ENCODE measurements at regions not wholly inside any gene's neighbourhood (a gene's known extent, or its start where the extent isn't known, plus 50 kb on each side); places are given as distances from the start of the nearest gene placed in this dataset.

DNA sequence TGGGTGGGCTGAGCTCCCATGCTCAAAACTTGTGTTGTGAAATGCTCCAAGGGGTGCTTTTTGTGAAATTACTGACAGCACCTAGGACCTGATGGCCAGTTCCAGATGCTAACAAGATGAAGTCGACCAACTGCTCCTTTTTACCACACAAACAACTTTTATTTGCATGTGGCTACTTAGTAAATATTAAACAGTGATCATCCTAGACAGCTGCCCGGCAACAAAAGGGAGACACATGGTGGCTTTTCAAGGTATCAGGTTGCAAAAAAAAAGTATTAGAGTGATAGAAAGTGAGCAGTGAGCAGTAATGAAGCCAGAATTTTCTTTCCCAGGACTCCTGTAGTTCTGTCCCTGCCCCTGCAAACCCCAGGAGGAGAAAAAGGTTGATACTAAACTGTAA lies 118.5 kb downstream of the RPIA start (continued):
- no peak for TF ChIP-seq TCF7L2 (IDR thresholded peaks at IDR 0.05; ENCODE audit: borderline replicate concordance, extremely low read depth, insufficient read depth, insufficient read length)
- TF ChIP-seq POLR2A (IDR thresholded peaks at IDR 0.05; ENCODE audit: borderline replicate concordance, extremely low read depth, insufficient read depth, insufficient read length) = no peak

- no peak overlapping the region for H2AFZ ChIP-seq (ENCODE audit: low read depth, low read length, poor library complexity, severe bottlenecking)
- no TSS peak for BruUV-seq (replicated peaks)
- H4K20me1 ChIP-seq (ENCODE audit: insufficient read depth) = no peaks in the 10 kb centered on the region
- intact Hi-C loops (cut with micrococcal nuclease) = no loop called here
- TF ChIP-seq POLR2A (IDR thresholded peaks at IDR 0.05; ENCODE audit: borderline replicate concordance, extremely low read depth, insufficient read depth, insufficient read length) (no peak), CEBPB (IDR thresholded peaks at IDR 0.05; ENCODE audit: low read depth) (no peak), SP1 (IDR thresholded peaks at IDR 0.05; ENCODE audit: low read depth) (no peak), JUND (IDR thresholded peaks at IDR 0.05) (no peak), ATF3 (IDR thresholded peaks at IDR 0.05) (no peak), TCF7L2 (IDR thresholded peaks at IDR 0.05; ENCODE audit: borderline replicate concordance, extremely low read depth, insufficient read depth, insufficient read length) (no peak), POLR2AphosphoS5 (IDR thresholded peaks at IDR 0.05; ENCODE audit: low read depth, low read length) (no peak), ZFX (IDR thresholded peaks at IDR 0.05) (no peak), ELF1 (IDR thresholded peaks at IDR 0.05; ENCODE audit: borderline replicate concordance, low read depth) (no peak), ZNF274 (IDR thresholded peaks at IDR 0.05; ENCODE audit: low read depth, low read length) (no peak), EZH2phosphoT487 (IDR thresholded peaks at IDR 0.05; ENCODE audit: borderline replicate concordance) (no peak), SIN3A (IDR thresholded peaks at IDR 0.05; ENCODE audit: low read depth) (no peak), RAD21 (IDR thresholded peaks at IDR 0.05; ENCODE audit: low read depth) (no peak), YY1 (IDR thresholded peaks at IDR 0.05; ENCODE audit: extremely low read depth, insufficient replicate concordance, low read depth, low read length) (no peak)
- TF ChIP-seq, protein P1, sequence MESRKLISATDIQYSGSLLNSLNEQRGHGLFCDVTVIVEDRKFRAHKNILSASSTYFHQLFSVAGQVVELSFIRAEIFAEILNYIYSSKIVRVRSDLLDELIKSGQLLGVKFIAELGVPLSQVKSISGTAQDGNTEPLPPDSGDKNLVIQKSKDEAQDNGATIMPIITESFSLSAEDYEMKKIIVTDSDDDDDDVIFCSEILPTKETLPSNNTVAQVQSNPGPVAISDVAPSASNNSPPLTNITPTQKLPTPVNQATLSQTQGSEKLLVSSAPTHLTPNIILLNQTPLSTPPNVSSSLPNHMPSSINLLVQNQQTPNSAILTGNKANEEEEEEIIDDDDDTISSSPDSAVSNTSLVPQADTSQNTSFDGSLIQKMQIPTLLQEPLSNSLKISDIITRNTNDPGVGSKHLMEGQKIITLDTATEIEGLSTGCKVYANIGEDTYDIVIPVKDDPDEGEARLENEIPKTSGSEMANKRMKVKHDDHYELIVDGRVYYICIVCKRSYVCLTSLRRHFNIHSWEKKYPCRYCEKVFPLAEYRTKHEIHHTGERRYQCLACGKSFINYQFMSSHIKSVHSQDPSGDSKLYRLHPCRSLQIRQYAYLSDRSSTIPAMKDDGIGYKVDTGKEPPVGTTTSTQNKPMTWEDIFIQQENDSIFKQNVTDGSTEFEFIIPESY (IDR thresholded peaks at IDR 0.05; ENCODE audit: extremely low read depth, insufficient replicate concordance, low read length) = no peak
- TF ChIP-seq, protein P2, sequence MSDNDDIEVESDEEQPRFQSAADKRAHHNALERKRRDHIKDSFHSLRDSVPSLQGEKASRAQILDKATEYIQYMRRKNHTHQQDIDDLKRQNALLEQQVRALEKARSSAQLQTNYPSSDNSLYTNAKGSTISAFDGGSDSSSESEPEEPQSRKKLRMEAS (IDR thresholded peaks at IDR 0.05) = no peak
- TF ChIP-seq, protein P3, sequence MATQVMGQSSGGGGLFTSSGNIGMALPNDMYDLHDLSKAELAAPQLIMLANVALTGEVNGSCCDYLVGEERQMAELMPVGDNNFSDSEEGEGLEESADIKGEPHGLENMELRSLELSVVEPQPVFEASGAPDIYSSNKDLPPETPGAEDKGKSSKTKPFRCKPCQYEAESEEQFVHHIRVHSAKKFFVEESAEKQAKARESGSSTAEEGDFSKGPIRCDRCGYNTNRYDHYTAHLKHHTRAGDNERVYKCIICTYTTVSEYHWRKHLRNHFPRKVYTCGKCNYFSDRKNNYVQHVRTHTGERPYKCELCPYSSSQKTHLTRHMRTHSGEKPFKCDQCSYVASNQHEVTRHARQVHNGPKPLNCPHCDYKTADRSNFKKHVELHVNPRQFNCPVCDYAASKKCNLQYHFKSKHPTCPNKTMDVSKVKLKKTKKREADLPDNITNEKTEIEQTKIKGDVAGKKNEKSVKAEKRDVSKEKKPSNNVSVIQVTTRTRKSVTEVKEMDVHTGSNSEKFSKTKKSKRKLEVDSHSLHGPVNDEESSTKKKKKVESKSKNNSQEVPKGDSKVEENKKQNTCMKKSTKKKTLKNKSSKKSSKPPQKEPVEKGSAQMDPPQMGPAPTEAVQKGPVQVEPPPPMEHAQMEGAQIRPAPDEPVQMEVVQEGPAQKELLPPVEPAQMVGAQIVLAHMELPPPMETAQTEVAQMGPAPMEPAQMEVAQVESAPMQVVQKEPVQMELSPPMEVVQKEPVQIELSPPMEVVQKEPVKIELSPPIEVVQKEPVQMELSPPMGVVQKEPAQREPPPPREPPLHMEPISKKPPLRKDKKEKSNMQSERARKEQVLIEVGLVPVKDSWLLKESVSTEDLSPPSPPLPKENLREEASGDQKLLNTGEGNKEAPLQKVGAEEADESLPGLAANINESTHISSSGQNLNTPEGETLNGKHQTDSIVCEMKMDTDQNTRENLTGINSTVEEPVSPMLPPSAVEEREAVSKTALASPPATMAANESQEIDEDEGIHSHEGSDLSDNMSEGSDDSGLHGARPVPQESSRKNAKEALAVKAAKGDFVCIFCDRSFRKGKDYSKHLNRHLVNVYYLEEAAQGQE (IDR thresholded peaks at IDR 0.05; ENCODE audit: low read depth) = no peak
- ATAC-seq = no peak
- POLR2A ChIA-PET = no interaction called here
- no peaks in the 10 kb centered on the region for H3K9me2 ChIP-seq (ENCODE audit: insufficient read depth)
- H3K4me1 ChIP-seq (ENCODE audit: control insufficient read depth in 1 of 2, insufficient read depth in 2 of 2, low read length in 2 of 2) = no peaks in the 10 kb centered on the region
- no peaks in the 10 kb centered on the region for H3K36me3 ChIP-seq (ENCODE audit: control insufficient read depth in 1 of 2, insufficient read depth in 2 of 2, low read length in 2 of 2)
- no peaks in the 10 kb centered on the region for H3K9me3 ChIP-seq (ENCODE audit: control insufficient read depth in 1 of 2, insufficient read depth in 1 of 2, low read depth in 1 of 2, low read length in 2 of 2)
- RAD21 ChIA-PET (ENCODE audit: low non-redundant PET in 1 of 2, low total read pairs in 2 of 2, uncharacterized antibody in 2 of 2, unreplicated experiment in 2 of 2) = no interaction called here
- CTCF ChIA-PET = interaction anchor here (1.2 to 1.6 kb wide), 2 partner anchors 21 kb away, joined by 3 to 4 read pairs; no protein-coding TSS in a partner anchor
- H3K4me3 ChIP-seq (replicated peaks in 1 of 2; ENCODE audit: low read depth in 1 of 2, low read length in 2 of 2) = no peak overlapping the region
- H3K27me3 ChIP-seq (ENCODE audit: insufficient read depth, low read length) = peaks cover 21% of the 10 kb centered on the region; the same call in 1 of the 2 replicates
- no peak overlapping the region for H3K9ac ChIP-seq (ENCODE audit: low read length)
- no peak overlapping the region for H3K27ac ChIP-seq (ENCODE audit: low read depth, low read length)
- no peak overlapping the region for H3K4me2 ChIP-seq (ENCODE audit: low read length)
- DNase-seq (ENCODE audit: low read depth, low spot score) = no peak
- no peaks in the 10 kb centered on the region for H3K79me2 ChIP-seq (ENCODE audit: insufficient read depth, low read length)
Measured at GRCh38 chr2:88810488-88810887, 119.0 kb downstream of the RPIA start.

Measured in HCT116 (cell line).